ENCODE measurements at regions not wholly inside any gene's neighbourhood (a gene's known extent, or its start where the extent isn't known, plus 50 kb on each side); places are given as distances from the start of the nearest gene placed in this dataset.

GRCh38 chr14:46322076-46322475, 329.5 kb downstream of the RPL10L start:
- no peak for TF ChIP-seq CTCF (IDR thresholded peaks at IDR 0.05)
- TF ChIP-seq POLR2A (IDR thresholded peaks at IDR 0.05): no peak

All from Peyer's patch (tissue), 4 donors.